ENCODE measurements at regions not wholly inside any gene's neighbourhood (a gene's known extent, or its start where the extent isn't known, plus 50 kb on each side); places are given as distances from the start of the nearest gene placed in this dataset.

DNA sequence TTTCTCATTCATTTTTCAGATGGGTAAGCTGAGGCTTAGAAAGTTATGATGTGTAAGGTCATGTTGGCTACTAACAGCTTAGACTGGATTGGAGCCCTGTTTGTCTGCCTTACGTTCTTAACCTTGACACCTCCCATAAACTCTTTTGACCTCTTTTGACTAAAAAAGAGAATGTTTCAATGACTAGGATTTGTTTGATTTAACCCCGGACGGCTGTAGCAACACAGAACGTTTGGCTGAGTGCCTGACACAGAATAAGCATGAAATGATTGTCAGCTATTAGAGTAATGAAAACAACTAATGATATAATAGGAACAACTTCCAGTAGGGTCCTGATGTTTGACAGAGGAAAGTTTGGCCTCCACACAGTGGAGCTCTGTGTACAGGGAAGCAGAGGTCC, 83.3 kb upstream of the PDZD8 start:
- ChIA-PET CTCF (interaction anchor here (1.8 to 4.2 kb wide), 3 partner anchors 16 to 242 kb away, joined by 6 to 35 read pairs (median 7); no protein-coding TSS in a partner anchor), POLR2A (no interaction called here)
- Mint-ChIP-seq H3K4me1 (peaks cover 14% of the 10 kb centered on the region), H3K9me3 (peaks cover 17% of the 10 kb centered on the region), H3K27ac (no peak overlapping the region), H3K27me3 (ENCODE audit: low read depth) (no peaks in the 10 kb centered on the region; the same call in 1 of the 2 replicates), H3K36me3 (peaks cover 5% of the 10 kb centered on the region), H3K4me3 (no peak overlapping the region)
- no peak for DNase-seq (ENCODE audit: low spot score)
- TF ChIP-seq, protein P1, sequence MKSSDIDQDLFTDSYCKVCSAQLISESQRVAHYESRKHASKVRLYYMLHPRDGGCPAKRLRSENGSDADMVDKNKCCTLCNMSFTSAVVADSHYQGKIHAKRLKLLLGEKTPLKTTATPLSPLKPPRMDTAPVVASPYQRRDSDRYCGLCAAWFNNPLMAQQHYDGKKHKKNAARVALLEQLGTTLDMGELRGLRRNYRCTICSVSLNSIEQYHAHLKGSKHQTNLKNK (CRISPR knock-in tag; IDR thresholded peaks at IDR 0.05) = no peak
- TF ChIP-seq ZNF138 (CRISPR knock-in tag; conservative IDR thresholded peaks at IDR 0.05) (no peak), ZNF121 (CRISPR knock-in tag; IDR thresholded peaks at IDR 0.05) (no peak), GRHL2 (CRISPR knock-in tag; IDR thresholded peaks at IDR 0.05; ENCODE audit: insufficient replicate concordance, severe bottlenecking) (no peak), ZNF423 (CRISPR knock-in tag; IDR thresholded peaks at IDR 0.05) (no peak), TEAD4 (CRISPR knock-in tag; IDR thresholded peaks at IDR 0.05) (no peak), JUN (CRISPR knock-in tag; IDR thresholded peaks at IDR 0.05) (no peak), OVOL2 (CRISPR knock-in tag; IDR thresholded peaks at IDR 0.05; ENCODE audit: borderline replicate concordance) (no peak), ZNF281 (CRISPR knock-in tag; IDR thresholded peaks at IDR 0.05) (no peak), IRF1 (CRISPR knock-in tag; IDR thresholded peaks at IDR 0.05) (no peak), PRRX2 (CRISPR knock-in tag; IDR thresholded peaks at IDR 0.05) (no peak), TP53 (CRISPR knock-in tag; IDR thresholded peaks at IDR 0.05) (no peak), JAZF1 (CRISPR knock-in tag; IDR thresholded peaks at IDR 0.05) (no peak), FOXP1 (CRISPR knock-in tag; IDR thresholded peaks at IDR 0.05; ENCODE audit: borderline replicate concordance) (no peak)
- TF ChIP-seq, protein P2, sequence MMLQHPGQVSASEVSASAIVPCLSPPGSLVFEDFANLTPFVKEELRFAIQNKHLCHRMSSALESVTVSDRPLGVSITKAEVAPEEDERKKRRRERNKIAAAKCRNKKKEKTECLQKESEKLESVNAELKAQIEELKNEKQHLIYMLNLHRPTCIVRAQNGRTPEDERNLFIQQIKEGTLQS (CRISPR knock-in tag; conservative IDR thresholded peaks at IDR 0.05) = no peak
- TF ChIP-seq, protein P3, sequence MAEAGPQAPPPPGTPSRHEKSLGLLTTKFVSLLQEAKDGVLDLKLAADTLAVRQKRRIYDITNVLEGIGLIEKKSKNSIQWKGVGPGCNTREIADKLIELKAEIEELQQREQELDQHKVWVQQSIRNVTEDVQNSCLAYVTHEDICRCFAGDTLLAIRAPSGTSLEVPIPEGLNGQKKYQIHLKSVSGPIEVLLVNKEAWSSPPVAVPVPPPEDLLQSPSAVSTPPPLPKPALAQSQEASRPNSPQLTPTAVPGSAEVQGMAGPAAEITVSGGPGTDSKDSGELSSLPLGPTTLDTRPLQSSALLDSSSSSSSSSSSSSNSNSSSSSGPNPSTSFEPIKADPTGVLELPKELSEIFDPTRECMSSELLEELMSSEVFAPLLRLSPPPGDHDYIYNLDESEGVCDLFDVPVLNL (CRISPR knock-in tag; IDR thresholded peaks at IDR 0.05; ENCODE audit: borderline replicate concordance, low read depth) = no peak
- TF ChIP-seq, protein P4, sequence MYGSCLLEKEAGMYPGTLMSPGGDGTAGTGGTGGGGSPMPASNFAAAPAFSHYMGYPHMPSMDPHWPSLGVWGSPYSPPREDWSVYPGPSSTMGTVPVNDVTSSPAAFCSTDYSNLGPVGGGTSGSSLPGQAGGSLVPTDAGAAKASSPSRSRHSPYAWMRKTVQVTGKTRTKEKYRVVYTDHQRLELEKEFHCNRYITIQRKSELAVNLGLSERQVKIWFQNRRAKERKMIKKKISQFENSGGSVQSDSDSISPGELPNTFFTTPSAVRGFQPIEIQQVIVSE (CRISPR knock-in tag; IDR thresholded peaks at IDR 0.05; ENCODE audit: borderline replicate concordance) = no peak
- TF ChIP-seq, protein P5, sequence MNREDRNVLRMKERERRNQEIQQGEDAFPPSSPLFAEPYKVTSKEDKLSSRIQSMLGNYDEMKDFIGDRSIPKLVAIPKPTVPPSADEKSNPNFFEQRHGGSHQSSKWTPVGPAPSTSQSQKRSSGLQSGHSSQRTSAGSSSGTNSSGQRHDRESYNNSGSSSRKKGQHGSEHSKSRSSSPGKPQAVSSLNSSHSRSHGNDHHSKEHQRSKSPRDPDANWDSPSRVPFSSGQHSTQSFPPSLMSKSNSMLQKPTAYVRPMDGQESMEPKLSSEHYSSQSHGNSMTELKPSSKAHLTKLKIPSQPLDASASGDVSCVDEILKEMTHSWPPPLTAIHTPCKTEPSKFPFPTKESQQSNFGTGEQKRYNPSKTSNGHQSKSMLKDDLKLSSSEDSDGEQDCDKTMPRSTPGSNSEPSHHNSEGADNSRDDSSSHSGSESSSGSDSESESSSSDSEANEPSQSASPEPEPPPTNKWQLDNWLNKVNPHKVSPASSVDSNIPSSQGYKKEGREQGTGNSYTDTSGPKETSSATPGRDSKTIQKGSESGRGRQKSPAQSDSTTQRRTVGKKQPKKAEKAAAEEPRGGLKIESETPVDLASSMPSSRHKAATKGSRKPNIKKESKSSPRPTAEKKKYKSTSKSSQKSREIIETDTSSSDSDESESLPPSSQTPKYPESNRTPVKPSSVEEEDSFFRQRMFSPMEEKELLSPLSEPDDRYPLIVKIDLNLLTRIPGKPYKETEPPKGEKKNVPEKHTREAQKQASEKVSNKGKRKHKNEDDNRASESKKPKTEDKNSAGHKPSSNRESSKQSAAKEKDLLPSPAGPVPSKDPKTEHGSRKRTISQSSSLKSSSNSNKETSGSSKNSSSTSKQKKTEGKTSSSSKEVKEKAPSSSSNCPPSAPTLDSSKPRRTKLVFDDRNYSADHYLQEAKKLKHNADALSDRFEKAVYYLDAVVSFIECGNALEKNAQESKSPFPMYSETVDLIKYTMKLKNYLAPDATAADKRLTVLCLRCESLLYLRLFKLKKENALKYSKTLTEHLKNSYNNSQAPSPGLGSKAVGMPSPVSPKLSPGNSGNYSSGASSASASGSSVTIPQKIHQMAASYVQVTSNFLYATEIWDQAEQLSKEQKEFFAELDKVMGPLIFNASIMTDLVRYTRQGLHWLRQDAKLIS (CRISPR knock-in tag; IDR thresholded peaks at IDR 0.05; ENCODE audit: borderline replicate concordance) = no peak
- no peak for ATAC-seq
